Endodermal cell (in vitro differentiated cells): ENCODE measurements at regions not wholly inside any gene's neighbourhood (a gene's known extent, or its start where the extent isn't known, plus 50 kb on each side); places are given as distances from the start of the nearest gene placed in this dataset.

Experiments
- DNase-seq: peaks from one replicate; pipeline ENCODE4 v3.0.0-alpha.2; 2017
- H3K27ac ChIP-seq: 2 replicates; pipeline ENCODE4 v1.5.1; 2013; ENCODE audit warnings: mild to moderate bottlenecking, low read depth, low read length, moderate library complexity
- H3K27me3 ChIP-seq: 2 replicates; pipeline ENCODE4 v1.6.1; 2013; ENCODE audit warnings: mild to moderate bottlenecking, low read length, moderate library complexity; ENCODE audit not compliant: insufficient read depth, control insufficient read depth, poor library complexity, severe bottlenecking
- H3K36me3 ChIP-seq: 2 replicates; pipeline ENCODE4 v1.7.0; 2013; ENCODE audit warnings: mild to moderate bottlenecking, low read length, moderate library complexity; ENCODE audit not compliant: control insufficient read depth, insufficient read depth
- H3K4me1 ChIP-seq: one replicate; pipeline ENCODE4 v1.7.0; 2013; ENCODE audit warnings: low read length; ENCODE audit not compliant: control insufficient read depth, insufficient read depth
- H3K4me3 ChIP-seq: 2 replicates; pipeline ENCODE4 v1.5.1; 2013; ENCODE audit warnings: mild to moderate bottlenecking, low read length, moderate library complexity
- H3K9ac ChIP-seq: 2 replicates; pipeline ENCODE4 v1.6.1; 2013; ENCODE audit warnings: mild to moderate bottlenecking, low read length, moderate library complexity; ENCODE audit not compliant: poor library complexity, severe bottlenecking; ENCODE audit errors: extremely low read depth
- H3K9me3 ChIP-seq: 2 replicates; pipeline ENCODE4 v1.6.1; 2013; ENCODE audit warnings: mild to moderate bottlenecking, low read length, moderate library complexity; ENCODE audit not compliant: control insufficient read depth
- H3K27ac Mint-ChIP-seq: 2 replicates; pipeline ENCODE4 v1.8.0; 2020; ENCODE audit warnings: mixed read lengths
- H3K27me3 Mint-ChIP-seq: 2 replicates; pipeline ENCODE4 v1.8.0; 2021; ENCODE audit warnings: mild to moderate bottlenecking, mixed read lengths; ENCODE audit not compliant: insufficient read depth
- H3K36me3 Mint-ChIP-seq: 2 replicates; pipeline ENCODE4 v1.8.0; 2020; ENCODE audit warnings: low read depth, mixed read lengths
- H3K4me1 Mint-ChIP-seq: 2 replicates; pipeline ENCODE4 v1.8.0; 2020; ENCODE audit warnings: mixed read lengths
- H3K4me3 Mint-ChIP-seq: 2 replicates; pipeline ENCODE4 v1.8.0; 2020; ENCODE audit warnings: mild to moderate bottlenecking, moderate library complexity, mixed read lengths
- H3K9me3 Mint-ChIP-seq: 2 replicates; pipeline ENCODE4 v1.8.0; 2020; ENCODE audit warnings: mild to moderate bottlenecking, mixed read lengths
- CTCF ChIP-seq: fragments of 200-600 bp; sonication (generic); conservative IDR thresholded peaks from 2 replicates; pipeline ENCODE4 v1.5.0; 2021; ENCODE audit warnings: antibody characterized with exemption, mild to moderate bottlenecking
- WGBS, 2 experiments: methylation state at CpG; one replicate each; pipeline versions ENCODE4 v1.1.5 to v1.1.7; 2013; ENCODE audit warnings: missing lambda C conversion rate in 2 of 2, mixed read lengths in 1 of 2; ENCODE audit not compliant: insufficient coverage in 1 of 2, insufficient read length in 1 of 2; 5-methylcytosine and 5-hydroxymethylcytosine counted together

- peaks cover 23% of the 10 kb centered on the region for H3K4me1 Mint-ChIP-seq
- Histone ChIP-seq H3K9me3 (no peaks in the 10 kb centered on the region), H3K4me3 (no peak overlapping the region), H3K4me1 (peaks cover 11% of the 10 kb centered on the region), H3K27me3 (no peaks in the 10 kb centered on the region), H3K9ac (no peak overlapping the region), H3K27ac (no peak overlapping the region), H3K36me3 (no peaks in the 10 kb centered on the region)
- DNase-seq: no peak
- peaks cover 33% of the 10 kb centered on the region for H3K27me3 Mint-ChIP-seq
- no peak for TF ChIP-seq CTCF
- no peak overlapping the region for H3K27ac Mint-ChIP-seq
- H3K4me3 Mint-ChIP-seq: no peak overlapping the region
- H3K36me3 Mint-ChIP-seq: peaks cover 6% of the 10 kb centered on the region
- 60 to 100% methylated on average over 1 to 2 of the region's 2 CpGs for WGBS, 2 experiments
- H3K9me3 Mint-ChIP-seq: peaks cover 14% of the 10 kb centered on the region
Observed at GRCh38 chr14:81676395-81676794, 142.7 kb upstream of the SEL1L start.

GRCh38 chr14:81676879-81677278 lies 143.2 kb upstream of the SEL1L start:
- H3K9ac ChIP-seq: no peak overlapping the region
- 92 to 98% methylated on average over 7 of the region's 7 CpGs for WGBS, 2 experiments
- H3K27ac Mint-ChIP-seq: no peak overlapping the region
- peaks cover 14% of the 10 kb centered on the region for H3K9me3 Mint-ChIP-seq
- H3K4me1 ChIP-seq: peaks cover 16% of the 10 kb centered on the region
- no peak overlapping the region for H3K27ac ChIP-seq
- peaks cover 6% of the 10 kb centered on the region for H3K36me3 Mint-ChIP-seq
- H3K27me3 ChIP-seq: no peaks in the 10 kb centered on the region
- H3K36me3 ChIP-seq: no peaks in the 10 kb centered on the region
- DNase-seq: no peak
- peak; percentile 22 for TF ChIP-seq CTCF
- no peaks in the 10 kb centered on the region for H3K9me3 ChIP-seq
- peaks cover 27% of the 10 kb centered on the region for H3K4me1 Mint-ChIP-seq
- no peak overlapping the region for H3K4me3 ChIP-seq
- peaks cover 33% of the 10 kb centered on the region for H3K27me3 Mint-ChIP-seq
- H3K4me3 Mint-ChIP-seq: no peak overlapping the region

GRCh38 chr14:81677736-81678135 lies 144.1 kb upstream of the SEL1L start:
- Histone ChIP-seq H3K4me3 (no peak overlapping the region), H3K9me3 (no peaks in the 10 kb centered on the region), H3K36me3 (no peaks in the 10 kb centered on the region), H3K9ac (no peak overlapping the region), H3K27me3 (no peaks in the 10 kb centered on the region), H3K4me1 (peaks cover 19% of the 10 kb centered on the region), H3K27ac (no peak overlapping the region)
- H3K27ac Mint-ChIP-seq: no peak overlapping the region
- WGBS, 2 experiments: 94 to 100% methylated on average over 1 of the region's 1 CpG
- peaks cover 14% of the 10 kb centered on the region for H3K9me3 Mint-ChIP-seq
- H3K27me3 Mint-ChIP-seq: peaks cover 33% of the 10 kb centered on the region
- H3K4me3 Mint-ChIP-seq: no peak overlapping the region
- peaks cover 34% of the 10 kb centered on the region for H3K4me1 Mint-ChIP-seq
- H3K36me3 Mint-ChIP-seq: peaks cover 6% of the 10 kb centered on the region
- no peak for TF ChIP-seq CTCF
- DNase-seq: no peak
